ENCODE measurements at regions not wholly inside any gene's neighbourhood (a gene's known extent, or its start where the extent isn't known, plus 50 kb on each side); places are given as distances from the start of the nearest gene placed in this dataset.

- ATAC-seq (ENCODE audit: low FRiP score) = no peak
These were observed 183.9 kb downstream of the SNCA start for GRCh38 chr4:89653012-89653411.

GRCh38 chr4:89645482-89645881 is 191.5 kb downstream of the SNCA start:
- ATAC-seq (ENCODE audit: low FRiP score) (no peak), DNase-seq (ENCODE audit: low spot score) (no peak)
- TF ChIP-seq, protein P1, sequence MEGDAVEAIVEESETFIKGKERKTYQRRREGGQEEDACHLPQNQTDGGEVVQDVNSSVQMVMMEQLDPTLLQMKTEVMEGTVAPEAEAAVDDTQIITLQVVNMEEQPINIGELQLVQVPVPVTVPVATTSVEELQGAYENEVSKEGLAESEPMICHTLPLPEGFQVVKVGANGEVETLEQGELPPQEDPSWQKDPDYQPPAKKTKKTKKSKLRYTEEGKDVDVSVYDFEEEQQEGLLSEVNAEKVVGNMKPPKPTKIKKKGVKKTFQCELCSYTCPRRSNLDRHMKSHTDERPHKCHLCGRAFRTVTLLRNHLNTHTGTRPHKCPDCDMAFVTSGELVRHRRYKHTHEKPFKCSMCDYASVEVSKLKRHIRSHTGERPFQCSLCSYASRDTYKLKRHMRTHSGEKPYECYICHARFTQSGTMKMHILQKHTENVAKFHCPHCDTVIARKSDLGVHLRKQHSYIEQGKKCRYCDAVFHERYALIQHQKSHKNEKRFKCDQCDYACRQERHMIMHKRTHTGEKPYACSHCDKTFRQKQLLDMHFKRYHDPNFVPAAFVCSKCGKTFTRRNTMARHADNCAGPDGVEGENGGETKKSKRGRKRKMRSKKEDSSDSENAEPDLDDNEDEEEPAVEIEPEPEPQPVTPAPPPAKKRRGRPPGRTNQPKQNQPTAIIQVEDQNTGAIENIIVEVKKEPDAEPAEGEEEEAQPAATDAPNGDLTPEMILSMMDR (IDR thresholded peaks at IDR 0.05) = no peak

More at GRCh38 chr4:89653012-89653411, 183.9 kb downstream of the SNCA start:
- DNase-seq (ENCODE audit: low spot score) = no peak
- TF ChIP-seq, protein P1 (IDR thresholded peaks at IDR 0.05) = no peak

DNA sequence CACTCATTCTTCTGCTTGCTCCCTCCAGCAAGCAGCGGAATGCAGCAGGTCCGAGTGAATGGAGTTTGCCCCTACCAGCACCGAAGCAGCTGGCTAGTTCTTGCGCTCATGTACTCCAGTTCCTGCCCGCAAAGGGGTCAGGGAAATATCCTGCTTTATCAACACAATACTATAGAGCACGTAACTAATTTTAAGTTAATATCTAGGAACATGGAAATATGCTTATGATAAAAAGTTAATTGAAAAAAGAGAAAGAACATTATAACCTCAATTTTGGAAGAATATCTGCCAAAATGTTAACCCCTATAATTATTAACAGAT is 195.6 kb downstream of the SNCA start:
- ATAC-seq (ENCODE audit: low FRiP score) (no peak), DNase-seq (ENCODE audit: low spot score) (no peak)

DNA sequence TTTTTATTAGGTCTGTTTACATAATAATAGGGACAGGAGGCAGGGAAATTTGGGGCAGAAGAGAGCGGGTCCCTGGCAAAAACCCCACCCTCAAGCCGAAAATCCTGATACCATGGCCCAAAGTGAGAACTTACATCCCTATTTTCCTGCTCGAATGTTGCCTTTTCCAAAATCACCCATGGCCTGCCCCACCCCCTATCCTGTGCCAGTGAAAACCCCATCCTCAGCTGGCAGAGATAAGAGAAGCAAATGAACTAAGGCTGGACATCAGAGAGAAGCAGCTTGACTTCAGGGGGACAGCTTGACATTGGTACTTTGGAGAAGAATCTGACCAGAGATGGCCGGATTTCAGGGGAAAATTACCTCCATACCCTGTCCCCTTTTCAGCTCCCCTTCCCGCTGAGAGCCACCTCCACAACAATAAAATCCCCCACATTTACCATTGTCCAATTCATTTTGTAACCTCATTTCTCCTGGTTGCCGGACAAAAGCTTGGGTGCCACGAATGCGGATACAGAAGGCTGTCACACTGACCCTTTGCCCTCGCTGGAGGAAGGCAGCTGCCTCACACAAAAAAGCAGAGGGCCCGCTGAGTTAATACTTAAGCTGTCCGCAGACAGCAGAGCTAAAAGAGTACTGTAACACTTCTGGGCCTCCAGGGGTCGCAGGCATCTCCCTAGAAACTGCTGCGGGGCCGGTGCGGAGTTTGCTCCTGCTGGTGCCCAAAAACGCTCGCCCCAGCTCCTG is 196.2 kb downstream of the SNCA start:
- TF ChIP-seq, protein P1 (IDR thresholded peaks at IDR 0.05) = no peak
- DNase-seq (ENCODE audit: low spot score) (no peak), ATAC-seq (ENCODE audit: low FRiP score) (no peak)

More for the DNA sequence above, 195.6 kb downstream of the SNCA start:
- TF ChIP-seq, protein P1 (IDR thresholded peaks at IDR 0.05) = no peak

- TF ChIP-seq, protein P1 (IDR thresholded peaks at IDR 0.05) = no peak
- no peak for DNase-seq (ENCODE audit: low spot score)
- no peak for ATAC-seq (ENCODE audit: low FRiP score)
These were observed 197.6 kb downstream of the SNCA start for GRCh38 chr4:89639395-89639794.

GRCh38 chr4:89625599-89626293 is 211.2 kb downstream of the SNCA start:
- ATAC-seq (ENCODE audit: low FRiP score) = no peak
- DNase-seq (ENCODE audit: low spot score) = no peak
- TF ChIP-seq, protein P1 (IDR thresholded peaks at IDR 0.05) = no peak
